HG02623 (cell line): ENCODE measurements at regions not wholly inside any gene's neighbourhood (a gene's known extent, or its start where the extent isn't known, plus 50 kb on each side); places are given as distances from the start of the nearest gene placed in this dataset.
"Not testable (repeated sequence)": the region's sequence is repeated elsewhere in the genome, so short reads cannot be mapped to it uniquely, and the experiment has no call there.

Experiments
- ATAC-seq: cut with Tn5 transposase; IDR thresholded peaks from one replicate; pipeline ENCODE4 v1.9.1; 2021; ENCODE audit warnings: moderate library complexity; ENCODE audit not compliant: unreplicated experiment

DNA sequence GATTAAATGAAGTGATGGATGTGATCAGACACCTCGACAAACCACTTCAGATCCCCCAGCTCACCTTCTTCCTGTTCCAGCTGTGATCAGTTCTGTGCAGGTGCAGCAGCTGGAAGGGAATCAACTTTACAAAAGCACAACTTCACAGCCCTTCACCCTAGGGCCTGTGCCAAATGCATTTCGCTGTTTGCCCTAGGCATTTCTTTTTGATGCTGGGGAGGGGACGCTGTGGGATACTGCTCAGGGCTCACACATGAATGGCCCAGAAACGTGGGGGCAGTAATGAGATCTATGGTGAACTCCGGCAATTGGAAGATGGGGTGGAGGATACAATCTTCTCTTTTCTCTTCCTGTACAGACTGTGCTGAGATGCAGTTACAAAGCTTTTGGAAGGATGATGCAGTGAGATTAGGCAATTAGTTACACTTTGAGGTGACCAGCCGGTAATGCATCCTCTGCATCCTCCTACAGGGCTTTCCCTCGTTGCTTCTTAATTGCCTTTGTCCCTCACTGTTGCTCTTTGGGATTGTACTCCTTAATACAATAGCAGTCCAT is 215.1 kb upstream of the PITX2 start:
- ATAC-seq = no peak

DNA sequence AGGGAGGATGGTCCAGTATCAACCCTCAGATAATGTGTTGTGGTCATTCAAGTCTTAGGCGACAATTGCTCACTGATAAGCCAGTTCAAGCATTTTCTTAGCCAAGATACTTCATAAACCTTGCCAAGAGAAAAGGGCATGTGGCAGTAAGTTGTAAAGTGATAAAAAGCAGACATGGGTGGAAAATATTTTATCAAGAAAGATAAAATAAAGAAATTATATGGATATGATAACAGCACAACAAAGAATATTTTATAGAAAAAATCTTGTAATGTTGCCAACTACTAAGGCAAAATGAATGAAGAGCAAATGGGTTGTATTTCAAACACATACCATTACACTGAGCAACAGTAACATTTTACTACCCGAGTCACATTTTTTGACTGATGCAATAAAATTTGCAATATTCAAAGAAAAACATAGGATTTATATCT is 217.4 kb upstream of the PITX2 start:
- no peak for ATAC-seq

DNA sequence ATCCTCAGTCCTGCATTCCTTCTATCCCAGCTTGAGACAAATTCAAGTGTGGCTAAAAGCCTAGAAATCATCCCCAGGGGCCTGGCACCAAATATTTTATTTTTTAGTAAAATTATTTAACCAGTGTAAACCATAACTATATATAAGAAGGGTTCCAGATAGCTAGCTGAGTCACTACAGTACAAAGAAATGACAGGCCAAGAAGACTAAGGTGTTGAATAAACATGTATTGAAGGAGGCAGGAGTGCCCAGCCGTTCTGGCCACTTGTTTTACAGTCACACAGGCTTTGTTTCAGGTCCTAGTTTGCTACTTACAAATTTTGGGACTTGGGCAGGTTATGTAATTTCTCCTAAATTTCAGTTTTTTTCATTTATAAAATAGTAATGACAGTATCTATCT is 225.9 kb upstream of the PITX2 start:
- no peak for ATAC-seq

DNA sequence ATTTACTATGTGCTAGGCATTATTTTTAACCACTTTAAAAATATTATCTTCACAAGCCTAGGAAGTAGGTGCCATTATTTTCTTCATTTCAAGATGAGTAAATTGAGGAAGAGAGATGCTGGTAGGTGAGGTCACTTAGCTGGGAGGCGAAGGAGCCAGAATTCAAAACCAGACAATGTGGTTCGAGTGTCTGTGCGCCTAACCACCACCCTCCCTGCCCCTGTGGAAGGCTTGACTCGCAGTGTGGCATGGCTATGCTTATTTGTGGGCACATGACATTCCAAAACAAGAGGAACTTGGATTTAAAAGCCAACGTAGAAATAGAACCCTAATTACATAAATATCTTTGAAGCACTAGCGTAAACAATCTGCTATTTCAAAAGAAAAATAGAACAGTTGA is 226.6 kb upstream of the PITX2 start:
- ATAC-seq = no peak

DNA sequence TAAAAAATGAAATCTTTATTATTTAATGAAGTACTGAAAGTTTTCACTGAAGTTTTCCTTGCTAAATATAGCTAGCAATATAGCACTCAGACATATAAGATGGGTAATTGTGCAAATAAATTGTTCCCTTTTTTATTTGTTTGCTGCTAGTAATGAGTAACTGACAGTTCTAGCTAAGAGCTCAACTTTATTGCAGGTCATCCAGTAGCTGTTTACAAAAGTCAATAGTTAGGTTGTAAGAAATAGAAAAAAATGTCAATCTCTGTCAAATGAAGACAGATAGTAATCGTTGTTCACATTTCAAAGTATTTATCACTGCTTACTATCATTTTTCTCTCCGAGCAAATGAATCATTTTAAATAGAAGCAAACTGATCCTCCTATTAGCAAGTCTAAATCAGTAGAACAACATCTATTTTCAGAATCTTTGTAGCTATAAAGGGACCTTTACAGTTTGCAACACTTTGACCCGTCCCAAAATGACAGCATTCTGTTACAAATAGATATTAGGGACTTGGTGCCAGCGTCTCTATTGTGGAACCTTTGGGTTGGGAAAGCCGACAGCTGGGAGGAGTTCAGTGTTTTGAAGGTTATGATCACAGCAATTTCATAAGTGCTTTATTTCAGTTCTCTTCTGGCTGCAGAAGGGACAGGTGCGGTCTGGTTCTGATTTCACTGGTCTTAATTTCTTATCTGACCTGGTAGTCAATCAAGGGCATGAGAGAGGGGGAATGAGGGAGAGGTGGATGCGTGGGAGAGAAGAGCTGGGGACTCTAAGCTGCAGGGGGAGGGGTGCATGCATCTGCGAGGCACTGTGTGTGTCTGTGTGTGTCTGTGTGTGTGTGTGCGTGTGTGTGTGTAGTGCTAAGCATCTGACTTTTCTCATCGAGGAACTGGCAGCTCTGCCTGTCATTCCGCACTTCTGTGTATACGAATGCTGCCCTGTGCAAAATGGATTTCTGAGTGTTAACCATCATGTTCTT is 227.9 kb upstream of the PITX2 start:
- ATAC-seq = no peak

DNA sequence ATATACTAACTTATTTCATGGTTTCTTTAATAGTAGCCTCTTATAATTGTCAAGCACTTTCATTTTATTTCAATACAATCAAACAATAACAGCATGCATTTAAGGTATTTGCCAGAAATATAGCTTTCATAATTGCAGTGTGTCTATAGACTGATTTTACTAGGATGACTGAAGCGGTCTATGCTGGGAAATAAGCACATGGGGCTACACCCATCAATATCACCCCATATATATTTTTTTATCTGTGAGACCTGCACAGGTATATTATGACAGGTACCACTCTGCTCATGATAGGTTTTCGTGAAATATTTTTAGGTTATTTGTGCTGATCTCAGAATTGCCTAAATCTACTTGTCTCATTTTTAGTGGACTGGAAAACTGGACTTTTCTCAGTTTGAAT is 229.1 kb upstream of the PITX2 start:
- ATAC-seq = no peak

DNA sequence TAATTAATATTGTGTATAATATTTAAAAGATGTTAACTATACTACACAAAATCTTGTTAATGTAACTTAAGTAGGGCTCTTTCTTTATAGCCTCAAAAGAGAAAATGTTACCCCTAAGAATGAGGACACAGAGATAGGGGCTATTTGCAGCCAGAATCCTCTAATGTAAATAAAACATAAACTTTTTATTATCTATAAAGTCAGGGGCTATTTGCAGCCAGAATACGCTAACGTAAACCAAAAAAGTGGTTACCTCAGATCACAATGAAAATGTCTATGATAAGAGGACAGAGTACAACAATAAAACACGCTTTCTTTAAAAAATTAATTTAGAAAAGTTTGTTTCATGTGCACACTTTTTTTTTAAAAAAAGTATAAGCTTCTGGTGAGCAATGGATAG is 229.9 kb upstream of the PITX2 start:
- ATAC-seq = no peak

DNA sequence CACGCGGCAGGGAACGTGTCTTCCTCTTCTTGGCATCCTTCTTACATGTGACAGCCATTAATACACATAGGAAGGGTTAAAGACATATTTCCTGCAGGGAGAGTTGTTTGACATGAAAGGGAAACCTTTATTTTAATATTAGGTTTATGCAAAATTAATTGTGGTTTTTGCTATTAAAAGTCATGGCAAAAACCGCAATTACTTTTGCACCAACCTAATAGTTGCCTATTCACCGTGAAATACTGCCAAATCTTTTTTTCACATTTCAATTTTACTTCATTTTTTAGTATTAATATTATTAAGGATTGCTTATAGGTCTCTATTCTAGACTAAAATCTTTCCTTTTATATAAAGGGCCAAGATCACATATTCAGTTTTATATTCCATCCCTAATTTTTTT is 230.4 kb upstream of the PITX2 start:
- no peak for ATAC-seq

DNA sequence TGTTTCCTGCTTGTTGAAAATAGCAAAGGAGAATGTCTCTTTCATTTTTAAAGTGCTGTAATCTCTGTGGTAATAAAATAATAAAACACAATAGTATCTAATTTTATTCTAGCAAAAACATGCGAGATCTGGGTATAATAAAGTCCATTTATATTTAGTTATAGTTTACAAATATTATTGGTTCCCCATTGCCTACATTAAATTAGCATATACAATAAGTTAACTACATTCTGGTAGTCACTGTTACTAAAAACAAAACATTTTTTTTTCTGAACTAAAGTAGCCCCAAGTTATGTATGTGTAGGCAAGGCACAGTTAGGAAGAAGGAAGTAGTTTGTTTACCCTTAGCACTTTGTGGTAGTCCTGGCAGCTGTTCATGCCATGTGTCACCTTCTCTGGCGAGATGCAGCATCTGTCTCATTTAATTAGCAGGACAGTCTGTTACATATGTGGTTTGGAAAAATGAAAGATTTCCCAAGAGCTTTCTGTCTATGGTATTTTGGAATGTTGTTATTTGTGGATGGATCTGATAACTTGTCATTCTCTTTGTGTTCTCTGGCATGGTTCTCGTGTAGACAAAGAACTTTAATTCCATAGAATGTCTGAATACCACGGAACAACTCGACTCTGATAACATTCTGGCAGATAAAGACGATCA is 231.3 kb upstream of the PITX2 start:
- ATAC-seq = no peak

DNA sequence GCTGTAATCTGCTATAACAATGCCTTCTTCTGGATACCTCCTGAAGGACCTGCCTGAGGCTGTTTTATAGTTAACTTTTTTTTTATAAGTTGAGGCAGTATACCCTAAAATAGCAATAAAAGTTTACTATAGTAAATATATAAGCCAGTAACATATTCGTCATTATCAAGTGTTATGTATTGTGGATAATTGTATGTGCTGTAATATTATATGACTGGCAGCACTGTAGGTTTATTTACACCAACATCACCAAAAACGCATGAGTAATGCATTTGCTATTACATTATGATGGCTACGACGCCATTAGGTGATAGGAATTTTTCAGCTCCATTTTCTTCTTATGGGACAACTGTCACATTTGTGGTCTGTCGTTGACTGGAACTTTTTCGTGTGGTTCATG is 237.2 kb upstream of the PITX2 start:
- ATAC-seq = no peak

DNA sequence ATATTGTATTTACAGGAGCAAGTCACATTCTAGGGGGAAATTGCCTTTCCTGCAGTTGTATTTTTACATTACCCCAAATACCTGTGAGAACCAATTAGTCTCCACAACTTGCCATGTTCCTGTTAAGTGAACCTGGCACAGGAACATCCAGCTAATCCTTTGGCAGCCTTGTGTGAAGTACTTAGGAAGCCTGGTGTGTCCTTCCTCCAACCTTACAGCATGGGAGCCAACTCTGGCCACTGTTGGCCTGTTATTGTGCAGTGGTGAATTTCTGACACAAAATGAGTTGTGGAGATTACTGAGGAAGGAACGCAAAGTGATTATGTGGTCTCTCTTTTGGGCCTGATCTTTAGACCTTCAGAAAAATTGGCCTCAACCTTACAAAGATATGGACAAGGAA is 238.0 kb upstream of the PITX2 start:
- no peak for ATAC-seq

DNA sequence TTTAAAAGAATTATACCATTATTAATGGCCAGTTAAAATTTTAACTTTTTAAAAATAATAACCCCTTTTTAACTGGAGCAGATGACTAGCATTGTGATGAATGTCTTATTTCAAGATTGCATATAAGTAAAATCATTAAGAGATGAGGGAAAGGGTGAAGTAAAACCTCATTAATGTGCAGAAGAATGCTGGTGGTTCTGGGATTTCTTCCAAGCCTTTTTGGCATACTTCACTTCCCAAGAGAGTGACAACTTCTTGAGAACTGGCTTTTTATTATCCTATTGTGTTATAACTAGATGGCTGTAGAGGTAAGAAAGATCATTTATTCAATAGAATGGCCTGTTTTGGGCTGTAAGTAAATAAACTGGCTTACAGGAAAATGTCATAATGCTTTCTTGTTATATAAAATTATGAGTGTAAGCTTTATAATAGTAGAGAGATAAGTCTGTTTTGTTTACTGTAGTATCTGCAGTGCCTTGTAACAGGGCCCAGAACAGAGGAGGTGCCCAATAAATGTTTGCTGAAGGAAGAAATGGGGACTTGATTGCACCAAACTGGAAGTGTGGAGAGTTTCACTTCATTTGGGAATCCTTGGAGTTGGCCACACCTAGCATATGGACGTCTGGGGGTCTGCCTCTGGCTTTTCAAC is 242.9 kb upstream of the PITX2 start:
- ATAC-seq = no peak

DNA sequence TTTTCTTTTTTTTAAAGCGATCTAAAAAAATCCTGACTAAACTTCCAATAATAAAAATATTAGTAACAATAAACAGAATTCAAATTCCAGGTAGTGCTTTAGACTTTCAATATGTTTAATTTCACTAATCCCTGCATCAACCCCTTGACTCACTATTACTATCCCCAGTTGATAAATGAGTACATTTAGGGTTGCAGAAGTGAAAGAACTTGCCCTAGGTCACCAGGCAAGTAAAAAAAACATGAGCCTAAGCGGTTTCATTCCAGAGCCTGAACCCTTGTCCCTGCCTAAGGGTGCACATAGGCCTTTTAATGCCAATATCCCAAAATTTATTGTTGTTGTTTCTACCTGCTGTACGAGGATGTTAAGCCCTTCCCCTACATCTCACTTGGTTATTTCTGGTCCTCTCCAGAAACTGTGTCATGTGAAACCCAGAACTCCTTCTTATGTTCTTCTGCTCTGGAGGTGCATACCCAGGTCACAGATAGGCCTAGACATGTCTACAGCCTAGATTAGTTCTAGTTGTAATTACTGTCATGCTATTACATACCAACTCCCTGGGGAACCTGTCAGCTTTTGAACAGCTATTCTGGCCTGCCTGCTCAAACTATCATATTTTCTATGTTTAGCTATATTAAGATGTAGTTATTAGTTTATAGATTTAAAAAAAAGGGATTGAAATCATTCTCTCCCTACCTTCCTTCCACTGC is 244.5 kb upstream of the PITX2 start:
- ATAC-seq = peak; percentile 46

DNA sequence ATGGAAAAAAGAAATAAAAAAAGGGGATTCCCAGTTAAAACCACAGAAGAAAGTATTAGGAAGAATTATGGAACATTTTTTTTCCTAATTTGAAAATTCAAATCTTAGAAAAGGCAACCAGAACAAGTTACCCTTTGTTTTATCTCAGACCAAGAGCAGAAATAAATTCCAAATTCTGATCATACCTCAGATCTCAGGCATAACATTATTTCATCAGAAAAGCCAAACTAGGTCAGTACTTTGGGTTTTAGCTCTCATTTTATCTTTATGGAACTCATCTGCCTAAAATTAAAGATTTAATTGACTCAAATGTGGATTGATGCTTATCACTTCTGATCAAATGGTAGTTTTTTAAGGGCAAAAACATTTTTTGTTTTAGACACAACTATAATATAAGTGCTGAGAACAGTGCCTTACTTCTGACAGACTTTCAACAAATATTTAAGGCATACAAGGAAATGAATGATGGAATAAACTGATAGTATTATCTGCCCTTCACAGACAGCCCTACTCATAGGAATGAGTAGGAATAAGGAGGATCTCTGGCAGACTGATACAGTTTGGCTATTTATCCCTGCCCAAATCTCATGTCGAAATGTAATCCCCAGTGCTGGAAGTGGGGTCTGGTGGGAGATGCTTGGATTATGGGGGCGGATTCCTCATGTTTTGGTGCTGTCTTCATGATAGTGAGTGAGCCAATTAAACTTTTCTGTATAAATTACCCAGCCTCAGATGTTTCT is 245.3 kb upstream of the PITX2 start:
- no peak for ATAC-seq

DNA sequence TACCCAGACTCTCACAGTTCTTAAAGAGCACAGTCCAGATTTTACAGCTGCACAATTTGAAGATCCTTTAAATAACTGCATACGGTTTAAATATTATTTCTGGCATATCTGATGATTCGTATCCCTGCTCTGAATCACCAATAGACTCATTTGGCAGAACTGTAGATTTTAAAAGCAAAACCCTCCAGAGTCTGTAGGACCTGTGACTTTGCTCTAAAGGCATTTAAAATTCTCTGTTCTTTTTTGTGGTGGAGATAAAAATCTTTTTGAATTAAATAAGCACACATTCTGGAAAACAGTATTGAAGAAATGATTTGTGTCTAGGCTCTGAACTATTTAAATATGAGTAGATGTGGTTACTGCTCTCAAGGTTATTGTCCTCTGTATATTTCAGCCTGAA is 246.2 kb upstream of the PITX2 start:
- no peak for ATAC-seq

DNA sequence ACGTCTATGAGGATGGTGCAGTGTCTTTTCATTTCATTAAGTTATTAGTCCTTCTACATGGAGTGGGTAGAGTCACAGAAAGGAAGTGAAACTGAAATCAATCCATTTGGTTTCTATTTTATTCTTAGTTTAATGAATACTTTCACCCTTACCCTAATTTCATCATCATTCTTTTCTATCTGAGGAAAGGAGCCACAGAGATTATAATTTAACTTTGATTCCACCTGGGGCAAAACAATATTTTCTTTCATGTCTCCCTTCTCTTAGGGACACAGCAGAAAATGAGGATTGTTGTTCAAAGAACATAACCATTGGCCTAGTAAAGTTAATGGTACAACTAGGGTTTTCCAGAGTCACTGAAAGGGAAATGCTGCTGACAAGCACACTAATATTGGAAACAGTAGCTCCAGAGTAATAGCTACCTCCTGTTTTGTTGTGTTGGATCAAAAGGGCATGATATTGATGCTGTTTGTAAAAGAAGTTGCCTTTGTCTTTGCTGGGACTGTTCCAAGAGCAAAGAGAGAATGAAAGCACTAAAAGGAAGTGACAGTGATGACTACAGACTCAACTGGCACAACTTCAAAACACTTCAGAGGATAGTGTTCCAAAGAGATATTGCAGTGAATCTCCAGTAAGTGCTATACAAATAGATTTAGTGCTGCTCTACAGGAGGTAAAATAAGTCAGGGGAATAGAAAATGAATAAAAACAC is 247.1 kb upstream of the PITX2 start:
- peak; percentile 78 for ATAC-seq

DNA sequence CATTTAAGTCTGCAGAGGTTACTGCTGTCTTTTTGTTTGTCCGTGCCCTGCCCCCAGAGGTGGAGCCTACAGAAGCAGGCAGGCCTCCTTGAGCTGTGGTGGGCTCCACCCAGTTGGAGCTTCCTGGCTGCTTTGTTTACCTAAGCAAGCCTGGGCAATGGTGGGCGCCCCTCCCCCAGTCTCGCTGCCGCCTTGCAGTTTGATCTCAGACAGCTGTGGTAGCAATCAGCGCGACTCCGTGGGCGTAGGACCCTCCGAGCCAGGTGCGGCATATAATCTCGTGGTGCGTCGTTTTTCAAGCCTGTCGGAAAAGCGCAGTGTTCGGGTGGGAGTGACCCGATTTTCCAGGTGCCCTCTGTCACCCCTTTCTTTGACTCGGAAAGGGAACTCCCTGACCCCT is 253.3 kb upstream of the PITX2 start:
- ATAC-seq = not testable (repeated sequence)

DNA sequence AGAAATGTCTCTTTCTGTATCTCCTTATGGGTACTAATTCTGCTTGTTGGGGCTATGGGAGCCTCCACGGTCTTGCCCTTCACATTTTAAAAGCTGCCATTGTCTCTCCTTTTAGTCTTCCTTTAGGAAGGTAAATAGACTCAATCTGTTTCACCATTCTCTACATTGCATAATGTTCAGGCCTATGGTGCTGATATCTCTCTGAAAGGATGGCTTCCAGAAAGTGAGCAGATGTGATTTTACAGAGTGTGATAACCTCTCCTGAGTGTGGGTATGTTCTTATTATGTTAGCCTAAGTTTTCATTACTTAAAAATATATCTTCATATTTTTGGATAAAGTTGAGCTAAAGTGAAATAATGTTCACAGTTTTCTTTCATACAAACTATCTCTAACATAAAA is 254.0 kb upstream of the PITX2 start:
- ATAC-seq = no peak

DNA sequence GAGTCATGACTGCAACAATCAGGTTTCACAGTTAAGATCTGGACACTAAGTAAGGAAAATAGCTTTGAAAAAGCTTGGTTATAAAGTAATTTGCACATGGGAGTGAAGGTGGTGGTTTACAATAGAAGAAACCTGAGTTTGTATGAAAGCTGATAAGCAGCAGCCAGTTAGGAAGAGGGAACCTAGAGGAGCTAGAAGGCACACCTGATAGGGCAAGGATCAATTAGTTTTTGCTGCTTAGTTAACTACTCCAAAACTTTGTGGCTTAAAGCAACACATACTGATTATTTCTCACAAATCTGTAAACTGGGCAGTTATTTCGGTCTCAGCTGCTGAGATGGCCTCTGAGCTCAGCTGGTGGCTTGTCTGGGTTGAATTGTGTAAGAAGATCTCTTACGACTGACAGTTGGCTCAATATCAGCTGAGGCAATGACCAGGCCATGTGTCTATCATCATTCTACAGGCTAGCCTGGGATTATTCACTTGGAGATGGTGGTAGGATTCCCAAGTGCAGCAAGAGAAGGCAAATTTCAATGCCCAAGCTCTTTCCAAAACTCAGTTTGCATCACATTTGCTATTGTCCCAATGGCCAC is 255.0 kb upstream of the PITX2 start:
- no peak for ATAC-seq
